SK-N-SH (cell line): ENCODE measurements at regions not wholly inside any gene's neighbourhood (a gene's known extent, or its start where the extent isn't known, plus 50 kb on each side); places are given as distances from the start of the nearest gene placed in this dataset.

Experiments
- CTCF ChIA-PET: fragments of 300-600, 350-600 bp; formaldehyde crosslinking; extraction: SDS; loops from one replicate; lab custom pipeline; 2021; lab: Yijun Ruan, JAX
- POLR2A ChIA-PET: fragments of 350-600 bp; sonication (Branson Sonifier 250); formaldehyde crosslinking; extraction: SDS; loops from one replicate; lab custom pipeline; 2020; ENCODE audit warnings: antibody characterized with exemption, inconsistent platforms; lab: Yijun Ruan, JAX
- DNase-seq: peaks from one replicate; pipeline ENCODE4 v3.0.0; 2012
- H2AFZ ChIP-seq: fragments of 200-600 bp; sonication (generic); 2 replicates; pipeline ENCODE4 v1.8.1; 2016; ENCODE audit warnings: antibody characterized with exemption, mild to moderate bottlenecking, low read depth
- H3F3A ChIP-seq: fragments of 200-600 bp; sonication (generic); replicated peaks from 2 replicates; pipeline ENCODE3; 2016; ENCODE audit warnings: antibody characterized with exemption, mild to moderate bottlenecking; ENCODE audit not compliant: insufficient read depth
- H3K27ac ChIP-seq, 2 experiments: fragments of 200-500 bp in 1 of 2; fragments of 200-600 bp in 1 of 2; sonication (Bioruptor generic) in 1 of 2; sonication (generic), shearing (Covaris generic) in 1 of 2; 2 replicates each; pipeline versions ENCODE4 v1.5.1 to v1.6.1; 2014 to 2016; ENCODE audit warnings: low read depth in 2 of 2, inconsistent platforms in 1 of 2, low read length in 1 of 2, mild to moderate bottlenecking in 1 of 2, mixed read lengths in 1 of 2
- H3K27me3 ChIP-seq: fragments of 200-600 bp; sonication (generic), shearing (Covaris generic); 2 replicates; pipeline ENCODE4 v1.6.1; 2016; ENCODE audit warnings: mixed run types; ENCODE audit not compliant: insufficient read depth
- H3K36me3 ChIP-seq, 2 experiments: fragments of 200-500 bp in 1 of 2; fragments of 200-600 bp in 1 of 2; sonication (Bioruptor generic) in 1 of 2; sonication (generic) in 1 of 2; replicated peaks in 1 of 2; 2 replicates each; pipeline versions ENCODE3 to v1.5.1; 2014 to 2016; ENCODE audit warnings: low read length in 1 of 2, mild to moderate bottlenecking in 1 of 2; ENCODE audit not compliant: insufficient read depth in 2 of 2, control insufficient read depth in 1 of 2
- H3K4me1 ChIP-seq, 2 experiments: fragments of 200-500 bp in 1 of 2; fragments of 200-600 bp in 1 of 2; sonication (Bioruptor generic) in 1 of 2; sonication (generic), shearing (Covaris generic) in 1 of 2; 2 replicates each; pipeline versions ENCODE4 v1.5.1 to v1.6.1; 2014 to 2016; ENCODE audit warnings: low read depth in 1 of 2, low read length in 1 of 2, mixed run types in 1 of 2; ENCODE audit not compliant: insufficient read depth in 2 of 2, control insufficient read depth in 1 of 2
- H3K4me2 ChIP-seq: fragments of 200-600 bp; sonication (generic), shearing (Covaris generic); 2 replicates; pipeline ENCODE4 v1.6.1; 2017; ENCODE audit warnings: mixed run types
- H3K4me3 ChIP-seq, 2 experiments: fragments of 200-500 bp in 1 of 2; fragments of 200-600 bp in 1 of 2; sonication (Bioruptor generic) in 1 of 2; sonication (generic), shearing (Covaris generic) in 1 of 2; 2 replicates each; pipeline versions ENCODE4 v1.5.1 to v1.8.1; 2014 to 2016; ENCODE audit warnings: low read depth in 2 of 2, inconsistent platforms in 1 of 2, low read length in 1 of 2, mild to moderate bottlenecking in 1 of 2, mixed read lengths in 1 of 2, moderate library complexity in 1 of 2
- H3K79me2 ChIP-seq: fragments of 200-600 bp; sonication (generic); 2 replicates; pipeline ENCODE4 v1.8.1; 2017; ENCODE audit warnings: mild to moderate bottlenecking; ENCODE audit not compliant: insufficient read depth
- H3K9ac ChIP-seq: fragments of 200-600 bp; sonication (generic); 2 replicates; pipeline ENCODE4 v1.6.1; 2017; ENCODE audit warnings: mixed run types
- H3K9me2 ChIP-seq: fragments of 200-600 bp; sonication (generic); 2 replicates; pipeline ENCODE4 v1.6.1; 2017; ENCODE audit warnings: mixed run types
- H3K9me3 ChIP-seq: fragments of 200-600 bp; sonication (generic); 2 replicates; pipeline ENCODE4 v1.6.1; 2017; ENCODE audit warnings: mixed run types, mild to moderate bottlenecking, moderate library complexity
- H4K20me1 ChIP-seq: fragments of 200-600 bp; sonication (generic); 2 replicates; pipeline ENCODE4 v1.6.1; 2017; ENCODE audit warnings: mild to moderate bottlenecking, mixed run types; ENCODE audit not compliant: insufficient read depth
- CHD2 ChIP-seq: fragments of 150-350 bp; IDR thresholded peaks from 2 replicates; pipeline ENCODE4 v1.6.1; 2018; ENCODE audit warnings: low read length; ENCODE audit not compliant: partially characterized antibody
- ELF1 ChIP-seq: IDR thresholded peaks from 2 replicates; pipeline ENCODE4 v1.4.0; 2012
- FOSL2 ChIP-seq: IDR thresholded peaks from 2 replicates; pipeline ENCODE4 v1.4.0; 2012; ENCODE audit warnings: low read depth, mild to moderate bottlenecking, moderate library complexity, borderline replicate concordance
- GABPA ChIP-seq: IDR thresholded peaks from 2 replicates; pipeline ENCODE4 v1.4.0; 2012; ENCODE audit warnings: low read depth, mild to moderate bottlenecking
- JUND ChIP-seq: IDR thresholded peaks from 2 replicates; pipeline ENCODE4 v1.4.0; 2012
- MXI1 ChIP-seq: IDR thresholded peaks from 2 replicates; pipeline ENCODE4 v1.6.1; 2012; ENCODE audit warnings: mild to moderate bottlenecking, low read depth, low read length, improper control_type of control experiment
- NFIC ChIP-seq: IDR thresholded peaks from 2 replicates; pipeline ENCODE4 v1.4.0; 2012; ENCODE audit warnings: borderline replicate concordance
- RAD21 ChIP-seq: IDR thresholded peaks from 2 replicates; pipeline ENCODE4 v1.6.1; 2012; ENCODE audit warnings: mild to moderate bottlenecking, low read length
- SMC3 ChIP-seq: IDR thresholded peaks from 2 replicates; pipeline ENCODE4 v1.6.1; 2012; ENCODE audit warnings: low read depth, low read length, improper control_type of control experiment
- TCF12 ChIP-seq: IDR thresholded peaks from 2 replicates; pipeline ENCODE4 v1.4.0; 2012
- WGBS: methylation state at CpG from one replicate; pipeline ENCODE4 v1.1.6; 2017; ENCODE audit warnings: low lambda C conversion rate; 5-methylcytosine and 5-hydroxymethylcytosine counted together
- TF ChIP-seq, protein P1 (sequence below): IDR thresholded peaks from 2 replicates; pipeline ENCODE4 v1.4.0; 2012; ENCODE audit warnings: low read depth, borderline replicate concordance
- TF ChIP-seq, protein P2 (sequence below): IDR thresholded peaks from 2 replicates; pipeline ENCODE4 v1.6.1; 2012; ENCODE audit warnings: mild to moderate bottlenecking, low read depth, low read length, moderate library complexity
- TF ChIP-seq, protein P3 (sequence below): IDR thresholded peaks from 2 replicates; pipeline ENCODE4 v1.4.0; 2012; ENCODE audit warnings: low read depth, borderline replicate concordance

DNA sequence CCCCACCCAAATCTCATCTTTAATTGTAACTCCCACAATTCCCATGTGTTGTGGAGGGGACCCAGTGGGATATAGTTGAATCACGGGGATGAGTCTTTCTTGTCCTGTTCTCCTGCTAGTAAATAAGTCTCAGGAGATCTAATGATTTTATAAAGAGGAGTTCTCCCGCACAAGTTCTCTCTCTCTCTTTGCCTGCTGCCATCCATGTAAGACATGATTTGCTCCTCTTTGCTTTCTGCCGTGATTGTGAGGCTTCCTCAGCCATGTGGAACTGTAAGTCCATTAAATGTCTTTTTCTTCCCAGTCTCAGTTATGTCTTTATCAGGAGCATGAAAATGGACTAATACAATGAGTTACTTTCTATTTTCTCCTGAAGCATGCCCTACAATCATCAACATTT is 1158.5 kb downstream of the CDH18 start:
- H3K4me2 ChIP-seq: no peak overlapping the region
- ChIA-PET POLR2A (no interaction called here), CTCF (no interaction called here)
- no peaks in the 10 kb centered on the region for H3K4me1 ChIP-seq
- 10% methylated on average over 3 of the region's 3 CpGs for WGBS
- H3K27ac ChIP-seq: no peak overlapping the region
- DNase-seq: no peak
- no peaks in the 10 kb centered on the region; the same call in 1 of the 2 replicates for H3K27me3 ChIP-seq
- no peaks in the 10 kb centered on the region for H3K9me3 ChIP-seq
- TF ChIP-seq, protein P1, sequence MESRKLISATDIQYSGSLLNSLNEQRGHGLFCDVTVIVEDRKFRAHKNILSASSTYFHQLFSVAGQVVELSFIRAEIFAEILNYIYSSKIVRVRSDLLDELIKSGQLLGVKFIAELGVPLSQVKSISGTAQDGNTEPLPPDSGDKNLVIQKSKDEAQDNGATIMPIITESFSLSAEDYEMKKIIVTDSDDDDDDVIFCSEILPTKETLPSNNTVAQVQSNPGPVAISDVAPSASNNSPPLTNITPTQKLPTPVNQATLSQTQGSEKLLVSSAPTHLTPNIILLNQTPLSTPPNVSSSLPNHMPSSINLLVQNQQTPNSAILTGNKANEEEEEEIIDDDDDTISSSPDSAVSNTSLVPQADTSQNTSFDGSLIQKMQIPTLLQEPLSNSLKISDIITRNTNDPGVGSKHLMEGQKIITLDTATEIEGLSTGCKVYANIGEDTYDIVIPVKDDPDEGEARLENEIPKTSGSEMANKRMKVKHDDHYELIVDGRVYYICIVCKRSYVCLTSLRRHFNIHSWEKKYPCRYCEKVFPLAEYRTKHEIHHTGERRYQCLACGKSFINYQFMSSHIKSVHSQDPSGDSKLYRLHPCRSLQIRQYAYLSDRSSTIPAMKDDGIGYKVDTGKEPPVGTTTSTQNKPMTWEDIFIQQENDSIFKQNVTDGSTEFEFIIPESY: no peak
- TF ChIP-seq CHD2: no peak
- TF ChIP-seq MXI1: no peak
- TF ChIP-seq GABPA: no peak
- TF ChIP-seq TCF12: no peak
- TF ChIP-seq FOSL2: no peak
- TF ChIP-seq JUND: no peak
- TF ChIP-seq NFIC: no peak
- no peak for TF ChIP-seq RAD21
- no peak for TF ChIP-seq SMC3
- TF ChIP-seq, protein P2, sequence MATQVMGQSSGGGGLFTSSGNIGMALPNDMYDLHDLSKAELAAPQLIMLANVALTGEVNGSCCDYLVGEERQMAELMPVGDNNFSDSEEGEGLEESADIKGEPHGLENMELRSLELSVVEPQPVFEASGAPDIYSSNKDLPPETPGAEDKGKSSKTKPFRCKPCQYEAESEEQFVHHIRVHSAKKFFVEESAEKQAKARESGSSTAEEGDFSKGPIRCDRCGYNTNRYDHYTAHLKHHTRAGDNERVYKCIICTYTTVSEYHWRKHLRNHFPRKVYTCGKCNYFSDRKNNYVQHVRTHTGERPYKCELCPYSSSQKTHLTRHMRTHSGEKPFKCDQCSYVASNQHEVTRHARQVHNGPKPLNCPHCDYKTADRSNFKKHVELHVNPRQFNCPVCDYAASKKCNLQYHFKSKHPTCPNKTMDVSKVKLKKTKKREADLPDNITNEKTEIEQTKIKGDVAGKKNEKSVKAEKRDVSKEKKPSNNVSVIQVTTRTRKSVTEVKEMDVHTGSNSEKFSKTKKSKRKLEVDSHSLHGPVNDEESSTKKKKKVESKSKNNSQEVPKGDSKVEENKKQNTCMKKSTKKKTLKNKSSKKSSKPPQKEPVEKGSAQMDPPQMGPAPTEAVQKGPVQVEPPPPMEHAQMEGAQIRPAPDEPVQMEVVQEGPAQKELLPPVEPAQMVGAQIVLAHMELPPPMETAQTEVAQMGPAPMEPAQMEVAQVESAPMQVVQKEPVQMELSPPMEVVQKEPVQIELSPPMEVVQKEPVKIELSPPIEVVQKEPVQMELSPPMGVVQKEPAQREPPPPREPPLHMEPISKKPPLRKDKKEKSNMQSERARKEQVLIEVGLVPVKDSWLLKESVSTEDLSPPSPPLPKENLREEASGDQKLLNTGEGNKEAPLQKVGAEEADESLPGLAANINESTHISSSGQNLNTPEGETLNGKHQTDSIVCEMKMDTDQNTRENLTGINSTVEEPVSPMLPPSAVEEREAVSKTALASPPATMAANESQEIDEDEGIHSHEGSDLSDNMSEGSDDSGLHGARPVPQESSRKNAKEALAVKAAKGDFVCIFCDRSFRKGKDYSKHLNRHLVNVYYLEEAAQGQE: no peak
- no peak for TF ChIP-seq ELF1
- TF ChIP-seq, protein P3, sequence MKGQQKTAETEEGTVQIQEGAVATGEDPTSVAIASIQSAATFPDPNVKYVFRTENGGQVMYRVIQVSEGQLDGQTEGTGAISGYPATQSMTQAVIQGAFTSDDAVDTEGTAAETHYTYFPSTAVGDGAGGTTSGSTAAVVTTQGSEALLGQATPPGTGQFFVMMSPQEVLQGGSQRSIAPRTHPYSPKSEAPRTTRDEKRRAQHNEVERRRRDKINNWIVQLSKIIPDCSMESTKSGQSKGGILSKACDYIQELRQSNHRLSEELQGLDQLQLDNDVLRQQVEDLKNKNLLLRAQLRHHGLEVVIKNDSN: no peak
- H3K9me2 ChIP-seq: no peaks in the 10 kb centered on the region
- no peaks in the 10 kb centered on the region for H3K79me2 ChIP-seq
- H3F3A ChIP-seq: no peaks in the 10 kb centered on the region
- H3K9ac ChIP-seq: no peak overlapping the region
- H4K20me1 ChIP-seq: no peaks in the 10 kb centered on the region
- H3K4me3 ChIP-seq: no peak overlapping the region
- no peak overlapping the region for H2AFZ ChIP-seq
- no peaks in the 10 kb centered on the region for H3K36me3 ChIP-seq

DNA sequence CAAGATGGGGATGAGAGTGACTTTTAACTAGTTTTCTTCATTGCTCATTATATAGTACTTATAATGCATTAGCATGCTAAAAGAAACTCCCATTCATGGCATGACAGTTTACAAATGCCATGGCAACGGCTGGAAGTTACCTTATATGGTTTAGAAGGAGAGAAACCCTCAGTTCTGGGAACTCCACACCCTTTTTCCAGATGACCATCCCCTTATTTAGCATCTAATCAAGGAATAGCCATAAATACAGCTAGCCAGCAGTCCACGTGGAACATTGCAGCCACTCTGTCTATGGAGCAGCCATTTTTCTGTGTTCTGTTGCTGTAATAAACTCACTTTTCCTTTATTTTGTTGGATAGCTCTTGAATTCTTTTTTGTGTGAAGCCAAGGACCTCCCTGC is 1137.8 kb downstream of the CDH18 start:
- no peak overlapping the region for H3K4me2 ChIP-seq
- TF ChIP-seq RAD21: no peak
- TF ChIP-seq, protein P2: no peak
- no peak overlapping the region for H2AFZ ChIP-seq
- WGBS: 0% methylated on average over 2 of the region's 2 CpGs
- DNase-seq: no peak
- H3K27me3 ChIP-seq: no peaks in the 10 kb centered on the region
- H3K27ac ChIP-seq: no peak overlapping the region
- H3K9ac ChIP-seq: no peak overlapping the region
- no peaks in the 10 kb centered on the region for H3K9me3 ChIP-seq
- ChIA-PET POLR2A (no interaction called here), CTCF (no interaction called here)
- H3F3A ChIP-seq: no peaks in the 10 kb centered on the region
- H3K4me3 ChIP-seq: no peak overlapping the region
- H3K36me3 ChIP-seq: no peaks in the 10 kb centered on the region
- H3K9me2 ChIP-seq: no peaks in the 10 kb centered on the region
- H3K79me2 ChIP-seq: no peaks in the 10 kb centered on the region
- no peaks in the 10 kb centered on the region for H3K4me1 ChIP-seq
- H4K20me1 ChIP-seq: no peaks in the 10 kb centered on the region
